ENCODE measurements at regions not wholly inside any gene's neighbourhood (a gene's known extent, or its start where the extent isn't known, plus 50 kb on each side); places are given as distances from the start of the nearest gene placed in this dataset.

GRCh38 chr2:6496376-6496775, 369.3 kb downstream of the CMPK2 start:
- Histone ChIP-seq H3K36me3 (ENCODE audit: control insufficient read depth in 2 of 4, insufficient read depth in 4 of 4, low read length in 3 of 4) (no peaks in the 10 kb centered on the region), H3K9ac (replicated peaks in 1 of 4; ENCODE audit: extremely low read depth in 1 of 4, low read depth in 3 of 4, low read length in 3 of 4) (no peak overlapping the region), H4K91ac (replicated peaks; ENCODE audit: insufficient read length, low read length) (no peak overlapping the region), H3K14ac (ENCODE audit: insufficient read length) (no peak overlapping the region), H2AK5ac (ENCODE audit: low read depth, low read length) (no peak overlapping the region), H3K4me3 (ENCODE audit: extremely low read depth in 1 of 4, insufficient read depth in 2 of 4, low read depth in 3 of 4, low read length in 4 of 4) (no peak overlapping the region), H3K79me2 (ENCODE audit: control insufficient read depth in 1 of 2, insufficient read depth in 2 of 2, low read length in 2 of 2) (no peaks in the 10 kb centered on the region), H2BK5ac (ENCODE audit: low read depth, low read length) (no peak overlapping the region), H3K23me2 (ENCODE audit: low read depth, low read length) (no peaks in the 10 kb centered on the region), H3K56ac (replicated peaks; ENCODE audit: insufficient read length, low read depth, low read length) (no peak overlapping the region), H3K27ac (ENCODE audit: low read depth, low read length) (no peak overlapping the region), H3K23ac (ENCODE audit: insufficient read length) (no peak overlapping the region), H4K5ac (ENCODE audit: insufficient read length, low read depth, low read length) (no peak overlapping the region), H3K9me3 (ENCODE audit: insufficient read depth in 2 of 2, low read depth in 1 of 2, low read length in 1 of 2) (no peaks in the 10 kb centered on the region), H3K27me3 (replicated peaks in 1 of 4; ENCODE audit: control insufficient read depth in 3 of 4, extremely low read depth in 1 of 4, insufficient read depth in 3 of 4, low read length in 3 of 4) (no peaks in the 10 kb centered on the region), H2AFZ (ENCODE audit: low read length) (no peak overlapping the region), H4K8ac (ENCODE audit: extremely low read depth, insufficient read depth, low read length) (peak overlapping the region; percentile 51; the same call in 1 of the 2 replicates), H2BK20ac (ENCODE audit: low read length) (no peak overlapping the region), H2BK15ac (ENCODE audit: low read length) (no peak overlapping the region), H3K79me1 (ENCODE audit: low read depth, low read length) (no peaks in the 10 kb centered on the region), H2BK12ac (ENCODE audit: low read depth, low read length) (no peak overlapping the region), H2BK120ac (replicated peaks; ENCODE audit: low read depth, low read length) (no peak overlapping the region), H3K4ac (replicated peaks; ENCODE audit: insufficient read length, low read depth, low read length) (no peak overlapping the region), H3K18ac (ENCODE audit: extremely low read depth, low read length) (no peak overlapping the region), H3K4me1 (replicated peaks in 1 of 4; ENCODE audit: control insufficient read depth in 3 of 4, insufficient read depth in 4 of 4, low read length in 3 of 4) (no peaks in the 10 kb centered on the region), H3K4me2 (ENCODE audit: insufficient read depth in 1 of 2, low read depth in 2 of 2, low read length in 2 of 2) (no peak overlapping the region), H4K20me1 (replicated peaks in 1 of 2; ENCODE audit: control insufficient read depth in 1 of 2, insufficient read depth in 2 of 2, low read length in 2 of 2) (no peaks in the 10 kb centered on the region)
- FAIRE-seq (no peak), DNase-seq (ENCODE audit: low read depth in 1 of 2, low spot score in 2 of 2) (no peak)
- CTCF ChIA-PET (ENCODE audit: partially characterized antibody) = interaction anchor here (0.6 to 1.2 kb wide), 2 partner anchors 31 to 151 kb away, joined by 3 read pairs; no protein-coding TSS in a partner anchor
- WGBS, 2 experiments (ENCODE audit: extremely low coverage in 1 of 2, insufficient coverage in 1 of 2, insufficient read length in 1 of 2, insufficient replicate concordance in 2 of 2, low coverage in 1 of 2, low lambda C conversion rate in 2 of 2, missing lambda C conversion rate in 1 of 2) = 96% methylated on average over 13 of the region's 14 CpGs; no CpG with 5 or more reads in 1 of the 2 experiments
- POLR2A ChIA-PET (ENCODE audit: partially characterized antibody) = no interaction called here
- no peak for TF ChIP-seq CBX8 (IDR thresholded peaks at IDR 0.05; ENCODE audit: borderline replicate concordance, low read depth, low read length)
- TF ChIP-seq FOSL1 (IDR thresholded peaks at IDR 0.05; ENCODE audit: insufficient read depth, low read depth, low read length) = no peak
- no peak for TF ChIP-seq EGR1 (IDR thresholded peaks at IDR 0.05; ENCODE audit: borderline replicate concordance, low read depth, low read length)
- TF ChIP-seq KDM4A (IDR thresholded peaks at IDR 0.05; ENCODE audit: low read depth, low read length, severe bottlenecking) = no peak
- TF ChIP-seq RAD21 (IDR thresholded peaks at IDR 0.05 in 1 of 2, conservative IDR thresholded peaks at IDR 0.05 in 1 of 2; ENCODE audit: low read depth in 2 of 2, low read length in 2 of 2) = no peak
- no peak for TF ChIP-seq POU5F1 (IDR thresholded peaks at IDR 0.05; ENCODE audit: low read depth, low read length)
- TF ChIP-seq JUND (IDR thresholded peaks at IDR 0.05; ENCODE audit: low read length) = no peak

Measured in H1 (cell line).